ENCODE measurements at regions not wholly inside any gene's neighbourhood (a gene's known extent, or its start where the extent isn't known, plus 50 kb on each side); places are given as distances from the start of the nearest gene placed in this dataset.

GRCh38 chr7:138295049-138295637, 164.9 kb upstream of the TRIM24 start:
- ATAC-seq (ENCODE audit: low FRiP score) (no peak), DNase-seq (ENCODE audit: low spot score) (no peak)
- TF ChIP-seq CTCF (IDR thresholded peaks at IDR 0.05), result no peak

DNA sequence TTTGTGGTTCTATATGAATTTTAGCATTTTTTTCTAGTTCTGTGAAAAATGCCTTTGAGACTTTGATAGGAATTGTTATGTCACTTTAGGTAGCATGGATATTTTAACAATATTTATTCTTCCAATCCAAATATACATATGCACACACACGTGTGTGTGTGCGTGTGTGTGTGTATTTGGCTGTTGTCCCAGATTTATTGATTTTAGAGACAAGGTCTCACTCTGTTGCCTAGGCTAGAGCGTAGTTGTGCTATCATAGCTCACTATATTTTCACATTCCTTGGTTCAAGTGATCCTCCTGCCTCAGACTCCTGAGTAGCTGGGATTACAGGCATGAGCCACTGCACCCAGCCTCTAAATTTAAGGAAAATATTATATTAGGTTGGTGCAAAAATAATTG, 162.5 kb upstream of the TRIM24 start:
- no peak for TF ChIP-seq CTCF (IDR thresholded peaks at IDR 0.05)
- DNase-seq (ENCODE audit: low spot score), result no peak
- ATAC-seq (ENCODE audit: low FRiP score), result no peak

- no peak for DNase-seq (ENCODE audit: low spot score)
- no peak for ATAC-seq (ENCODE audit: low FRiP score)
- no peak for TF ChIP-seq CTCF (IDR thresholded peaks at IDR 0.05)
These were observed 161.0 kb upstream of the TRIM24 start for GRCh38 chr7:138299066-138299465.

- TF ChIP-seq CTCF (IDR thresholded peaks at IDR 0.05), result no peak
- DNase-seq (ENCODE audit: low spot score), result no peak
- ATAC-seq (ENCODE audit: low FRiP score), result no peak
These were observed 156.6 kb upstream of the TRIM24 start for GRCh38 chr7:138303230-138304070.

- ATAC-seq (ENCODE audit: low FRiP score) (no peak), DNase-seq (ENCODE audit: low spot score) (no peak)
- no peak for TF ChIP-seq CTCF (IDR thresholded peaks at IDR 0.05)
These were observed 156.1 kb upstream of the TRIM24 start for GRCh38 chr7:138304071-138304320.

DNA sequence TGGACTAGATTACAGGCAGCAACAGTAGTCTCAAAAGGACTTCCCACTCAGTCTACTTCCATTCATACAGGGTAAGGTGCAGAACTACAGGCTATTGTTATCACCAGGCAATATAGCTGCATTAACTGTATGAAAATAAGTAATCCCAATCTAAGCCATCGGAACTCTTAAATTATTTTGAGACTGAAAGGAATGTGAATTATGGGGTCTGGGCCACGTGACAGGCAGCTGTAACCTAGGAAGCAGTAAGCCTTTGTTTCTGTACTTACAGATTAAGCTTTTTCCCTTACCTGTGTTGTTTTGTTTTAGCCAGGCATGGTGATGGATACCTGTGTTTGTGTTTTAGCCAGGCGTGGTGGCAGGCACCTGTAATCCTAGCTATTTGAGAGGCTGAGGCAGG, 152.4 kb upstream of the TRIM24 start:
- no peak for ATAC-seq (ENCODE audit: low FRiP score)
- DNase-seq (ENCODE audit: low spot score), result no peak
- no peak for TF ChIP-seq CTCF (IDR thresholded peaks at IDR 0.05)

DNA sequence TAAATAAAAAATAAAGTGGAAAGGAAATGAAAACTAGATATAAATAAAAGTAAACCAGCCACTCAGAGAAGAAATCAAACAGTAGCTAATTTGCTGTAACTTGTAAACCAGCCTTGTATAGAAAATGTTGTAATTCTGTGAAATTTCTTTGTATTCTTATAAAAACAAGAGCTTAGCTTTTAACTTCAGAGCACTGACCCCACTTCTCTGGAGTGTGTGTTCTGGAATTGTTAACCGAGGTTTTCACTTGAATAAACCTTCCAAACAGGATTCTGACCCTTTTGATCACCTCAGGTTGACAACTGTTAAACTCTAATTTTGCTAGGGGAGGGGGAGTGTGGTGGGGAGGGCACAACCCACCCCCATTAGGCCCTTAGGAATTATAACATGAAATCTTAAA, 151.9 kb upstream of the TRIM24 start:
- DNase-seq (ENCODE audit: low spot score), result no peak
- no peak for ATAC-seq (ENCODE audit: low FRiP score)
- TF ChIP-seq CTCF (IDR thresholded peaks at IDR 0.05), result no peak

All from omental fat pad (tissue), 3 donors.